ENCODE measurements at regions not wholly inside any gene's neighbourhood (a gene's known extent, or its start where the extent isn't known, plus 50 kb on each side); places are given as distances from the start of the nearest gene placed in this dataset.

DNA sequence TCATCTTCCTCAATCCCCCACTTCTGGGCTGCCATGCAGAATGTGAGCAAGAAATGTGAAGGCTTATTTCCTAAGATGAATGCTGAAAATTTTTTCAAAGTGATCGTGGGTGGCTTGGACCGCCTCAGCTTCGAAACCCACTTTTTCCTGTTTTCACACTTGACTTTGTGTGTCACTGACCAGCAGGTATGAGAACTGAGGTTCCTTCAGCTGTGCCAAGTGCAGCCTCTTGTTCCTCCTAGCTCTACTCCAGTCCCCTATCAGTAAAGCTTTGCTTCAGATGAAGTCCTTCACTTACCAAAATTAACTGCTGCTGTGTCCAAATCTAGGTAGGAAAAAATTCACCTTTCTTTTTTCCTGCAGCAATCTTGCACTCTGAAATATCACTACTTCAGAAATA, 382.6 kb downstream of the DTWD2 start:
- H3K9me2 ChIP-seq (ENCODE audit: insufficient read depth), result no peaks in the 10 kb centered on the region
- ChIA-PET CTCF (no interaction called here), POLR2A (ENCODE audit: unreplicated experiment) (no interaction called here)
- H3F3A ChIP-seq (ENCODE audit: insufficient read depth, low read depth), result no peaks in the 10 kb centered on the region
- no peaks in the 10 kb centered on the region for H3K79me2 ChIP-seq (ENCODE audit: low read depth)
- intact Hi-C loops (cut with micrococcal nuclease; ENCODE audit: unreplicated experiment), result no loop called here
- no peak overlapping the region for H3K27ac ChIP-seq
- H2AFZ ChIP-seq, result no peak overlapping the region
- no TSS peak for BruUV-seq (replicated peaks)
- no peak overlapping the region for H3K4me2 ChIP-seq
- no peaks in the 10 kb centered on the region; the same call in 1 of the 2 replicates for H3K27me3 ChIP-seq (ENCODE audit: insufficient read depth, low read depth)
- no peaks in the 10 kb centered on the region for H4K20me1 ChIP-seq (ENCODE audit: insufficient read depth)
- no peak for TF ChIP-seq EZH2 (IDR thresholded peaks at IDR 0.05; ENCODE audit: low read depth)
- TF ChIP-seq, protein P1, sequence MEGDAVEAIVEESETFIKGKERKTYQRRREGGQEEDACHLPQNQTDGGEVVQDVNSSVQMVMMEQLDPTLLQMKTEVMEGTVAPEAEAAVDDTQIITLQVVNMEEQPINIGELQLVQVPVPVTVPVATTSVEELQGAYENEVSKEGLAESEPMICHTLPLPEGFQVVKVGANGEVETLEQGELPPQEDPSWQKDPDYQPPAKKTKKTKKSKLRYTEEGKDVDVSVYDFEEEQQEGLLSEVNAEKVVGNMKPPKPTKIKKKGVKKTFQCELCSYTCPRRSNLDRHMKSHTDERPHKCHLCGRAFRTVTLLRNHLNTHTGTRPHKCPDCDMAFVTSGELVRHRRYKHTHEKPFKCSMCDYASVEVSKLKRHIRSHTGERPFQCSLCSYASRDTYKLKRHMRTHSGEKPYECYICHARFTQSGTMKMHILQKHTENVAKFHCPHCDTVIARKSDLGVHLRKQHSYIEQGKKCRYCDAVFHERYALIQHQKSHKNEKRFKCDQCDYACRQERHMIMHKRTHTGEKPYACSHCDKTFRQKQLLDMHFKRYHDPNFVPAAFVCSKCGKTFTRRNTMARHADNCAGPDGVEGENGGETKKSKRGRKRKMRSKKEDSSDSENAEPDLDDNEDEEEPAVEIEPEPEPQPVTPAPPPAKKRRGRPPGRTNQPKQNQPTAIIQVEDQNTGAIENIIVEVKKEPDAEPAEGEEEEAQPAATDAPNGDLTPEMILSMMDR (conservative IDR thresholded peaks at IDR 0.05), result no peak
- no peak overlapping the region for H3K4me3 ChIP-seq
- no peaks in the 10 kb centered on the region for H3K9me3 ChIP-seq (ENCODE audit: insufficient read depth, low read depth)
- H3K36me3 ChIP-seq (ENCODE audit: low read depth), result no peaks in the 10 kb centered on the region
- no peaks in the 10 kb centered on the region for H3K4me1 ChIP-seq (replicated peaks; ENCODE audit: insufficient read depth)
- no peak for DNase-seq

DNA sequence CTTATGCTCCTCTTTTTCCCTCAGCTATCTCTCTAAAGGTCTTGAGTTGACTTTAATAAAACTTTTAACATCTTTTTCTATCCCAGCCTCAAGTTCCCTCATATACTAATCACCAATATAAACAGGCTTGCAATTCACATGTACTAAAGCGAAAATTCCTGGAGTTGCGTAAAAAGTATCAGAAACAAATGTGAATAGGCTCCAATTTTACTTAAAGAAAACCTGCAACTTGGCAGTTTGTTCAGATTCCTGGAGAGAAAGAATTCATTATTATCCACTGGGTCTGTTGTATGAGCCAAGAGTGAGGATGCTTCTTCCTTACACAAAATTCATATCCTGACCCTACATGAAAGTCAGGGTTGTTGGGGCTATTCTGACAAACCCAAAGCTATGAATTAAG, 384.2 kb downstream of the DTWD2 start:
- Histone ChIP-seq H3K9me3 (ENCODE audit: insufficient read depth, low read depth) (no peaks in the 10 kb centered on the region), H3K4me1 (replicated peaks; ENCODE audit: insufficient read depth) (no peaks in the 10 kb centered on the region), H2AFZ (no peak overlapping the region), H3K79me2 (ENCODE audit: low read depth) (no peaks in the 10 kb centered on the region), H3K4me3 (no peak overlapping the region), H3K9me2 (ENCODE audit: insufficient read depth) (no peaks in the 10 kb centered on the region), H4K20me1 (ENCODE audit: insufficient read depth) (no peaks in the 10 kb centered on the region), H3K27ac (no peak overlapping the region), H3K4me2 (no peak overlapping the region), H3F3A (ENCODE audit: insufficient read depth, low read depth) (no peaks in the 10 kb centered on the region), H3K36me3 (ENCODE audit: low read depth) (no peaks in the 10 kb centered on the region), H3K27me3 (ENCODE audit: insufficient read depth, low read depth) (no peaks in the 10 kb centered on the region; the same call in 1 of the 2 replicates)
- BruUV-seq (replicated peaks), result no TSS peak
- ChIA-PET CTCF (no interaction called here), POLR2A (ENCODE audit: unreplicated experiment) (no interaction called here)
- intact Hi-C loops (cut with micrococcal nuclease; ENCODE audit: unreplicated experiment), result no loop called here
- TF ChIP-seq EZH2 (IDR thresholded peaks at IDR 0.05; ENCODE audit: low read depth), result no peak
- TF ChIP-seq, protein P1 (conservative IDR thresholded peaks at IDR 0.05), result no peak
- DNase-seq, result no peak

DNA sequence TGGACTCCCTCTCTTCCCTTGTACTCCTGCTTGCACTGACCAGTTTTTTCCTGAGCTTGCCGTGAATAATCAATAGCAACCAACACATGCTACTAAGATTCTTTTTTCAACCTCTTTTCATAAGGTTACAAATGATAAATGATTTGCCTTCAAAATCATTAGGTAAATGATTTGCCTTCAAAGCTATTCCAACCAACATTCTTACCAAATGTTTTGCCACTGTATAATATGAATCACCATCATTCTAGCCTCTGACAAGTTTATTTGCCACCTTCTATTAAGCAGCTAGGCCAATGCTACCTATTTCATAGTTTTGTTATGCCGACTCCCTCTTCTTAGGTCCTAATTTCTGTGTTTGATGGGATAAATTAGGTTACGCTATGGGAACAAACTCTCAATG, 385.1 kb downstream of the DTWD2 start:
- Histone ChIP-seq H3K4me1 (replicated peaks; ENCODE audit: insufficient read depth) (no peaks in the 10 kb centered on the region), H3K36me3 (ENCODE audit: low read depth) (no peaks in the 10 kb centered on the region), H3F3A (ENCODE audit: insufficient read depth, low read depth) (no peaks in the 10 kb centered on the region), H3K9me2 (ENCODE audit: insufficient read depth) (no peaks in the 10 kb centered on the region), H3K27me3 (ENCODE audit: insufficient read depth, low read depth) (no peaks in the 10 kb centered on the region; the same call in 1 of the 2 replicates), H2AFZ (no peak overlapping the region), H3K9me3 (ENCODE audit: insufficient read depth, low read depth) (no peaks in the 10 kb centered on the region), H4K20me1 (ENCODE audit: insufficient read depth) (no peaks in the 10 kb centered on the region), H3K4me3 (no peak overlapping the region), H3K4me2 (no peak overlapping the region), H3K27ac (no peak overlapping the region), H3K79me2 (ENCODE audit: low read depth) (no peaks in the 10 kb centered on the region)
- ChIA-PET POLR2A (ENCODE audit: unreplicated experiment) (no interaction called here), CTCF (no interaction called here)
- no TSS peak for BruUV-seq (replicated peaks)
- DNase-seq, result no peak
- intact Hi-C loops (cut with micrococcal nuclease; ENCODE audit: unreplicated experiment), result no loop called here
- TF ChIP-seq, protein P1 (conservative IDR thresholded peaks at IDR 0.05), result no peak
- TF ChIP-seq EZH2 (IDR thresholded peaks at IDR 0.05; ENCODE audit: low read depth), result no peak
